Transverse colon (tissue), 3 donors: ENCODE measurements at regions not wholly inside any gene's neighbourhood (a gene's known extent, or its start where the extent isn't known, plus 50 kb on each side); places are given as distances from the start of the nearest gene placed in this dataset.

ENCODE experiments used
- CTCF ChIP-seq, 5 experiments: fragments of 200-600 bp in 3 of 5; fragments of 450-650 bp in 2 of 5; sonication (generic) in 3 of 5; IDR thresholded peaks; 1 replicate in 2 of 5; 2 replicates in 3 of 5; pipeline ENCODE4 v1.5.1; 2016 to 2017; ENCODE audit warnings: antibody characterized with exemption in 5 of 5, inconsistent platforms in 3 of 5, mild to moderate bottlenecking in 2 of 5, moderate library complexity in 1 of 5
- POLR2A ChIP-seq: fragments of 450-650 bp; IDR thresholded peaks from one replicate; pipeline ENCODE4 v1.6.1; 2016; ENCODE audit warnings: antibody characterized with exemption, mild to moderate bottlenecking, moderate library complexity

GRCh38 chr7:69450456-69450855 lies 147.8 kb upstream of the AUTS2 start:
- TF ChIP-seq CTCF (IDR thresholded peaks at IDR 0.05) (no peak), POLR2A (no peak)
